Caco-2 (cell line): ENCODE measurements at regions not wholly inside any gene's neighbourhood (a gene's known extent, or its start where the extent isn't known, plus 50 kb on each side); places are given as distances from the start of the nearest gene placed in this dataset.

Source experiments
- BruUV-seq: library from RNA; stranded (reverse); fragments of 400-500 nt; replicated peaks from 2 replicates; lab custom pipeline; 2021; lab: Mats Ljungman, UMichigan
- CTCF ChIA-PET: fragments of 300-600 bp; sonication (Branson Sonifier 250); formaldehyde crosslinking; loops from one replicate; lab custom pipeline; 2022; ENCODE audit warnings: antibody characterized with exemption; lab: Charles Lee
- POLR2A ChIA-PET: fragments of 300-600 bp; sonication (Branson Sonifier 250); formaldehyde crosslinking; loops from one replicate; lab custom pipeline; 2022; ENCODE audit warnings: antibody characterized with exemption; lab: Charles Lee
- DNase-seq, 2 experiments: peaks; one replicate each; pipeline versions ENCODE4 v3.0.0 to v3.0.0-alpha.2; 2020 to 2022
- H3K27me3 ChIP-seq: replicated peaks from 2 replicates; pipeline ENCODE4 v1.6.0; 2011; ENCODE audit warnings: low read length; ENCODE audit not compliant: control insufficient read depth, insufficient read depth
- H3K36me3 ChIP-seq: 2 replicates; pipeline ENCODE4 v1.5.1; 2011; ENCODE audit warnings: low read length; ENCODE audit not compliant: control insufficient read depth, insufficient read depth
- H3K4me1 ChIP-seq: fragments of 250-450 bp; sonication (Bioruptor Pico); 2 replicates; pipeline ENCODE4 v1.5.1; 2020; ENCODE audit warnings: mild to moderate bottlenecking
- H3K4me3 ChIP-seq: 2 replicates; pipeline ENCODE4 v1.5.1; 2011; ENCODE audit warnings: low read depth, mild to moderate bottlenecking, control low read depth, low read length
- H3K9me3 ChIP-seq: fragments of 250-450 bp; sonication (Bioruptor Pico); 2 replicates; pipeline ENCODE4 v1.5.1; 2020; ENCODE audit warnings: mild to moderate bottlenecking, moderate library complexity
- H3K27ac Mint-ChIP-seq: one replicate; pipeline ENCODE4 v1.8.0; 2022; ENCODE audit warnings: mixed read lengths; ENCODE audit not compliant: unreplicated experiment
- H3K27me3 Mint-ChIP-seq: one replicate; pipeline ENCODE4 v1.8.0; 2022; ENCODE audit warnings: mixed read lengths; ENCODE audit not compliant: insufficient read depth, unreplicated experiment
- H3K36me3 Mint-ChIP-seq: one replicate; pipeline ENCODE4 v1.8.0; 2022; ENCODE audit warnings: mild to moderate bottlenecking, mixed read lengths; ENCODE audit not compliant: insufficient read depth, unreplicated experiment
- H3K4me1 Mint-ChIP-seq: one replicate; pipeline ENCODE4 v1.8.0; 2022; ENCODE audit warnings: low read depth, mixed read lengths; ENCODE audit not compliant: unreplicated experiment
- H3K4me3 Mint-ChIP-seq: one replicate; pipeline ENCODE4 v1.8.0; 2022; ENCODE audit warnings: mild to moderate bottlenecking, moderate library complexity, mixed read lengths; ENCODE audit not compliant: unreplicated experiment
- H3K9me3 Mint-ChIP-seq: one replicate; pipeline ENCODE4 v1.8.0; 2022; ENCODE audit warnings: mixed read lengths; ENCODE audit not compliant: unreplicated experiment
- intact Hi-C: fragments of 100-400 bp; cut with micrococcal nuclease; formaldehyde crosslinking; loops from one replicate; pipeline ENCODE4 v1.10.0; 2022; ENCODE audit not compliant: unreplicated experiment
- TF ChIP-seq, protein P1 (sequence below), 2 experiments: fragments of 200-600 bp in 1 of 2; IDR thresholded peaks; 1 replicate in 1 of 2; 2 replicates in 1 of 2; pipeline versions ENCODE4 v1.5.1 to v1.8.0; 2011 to 2022; ENCODE audit warnings: antibody characterized with exemption in 1 of 2, control low read depth in 1 of 2, inconsistent platforms in 1 of 2, low read depth in 1 of 2, low read length in 1 of 2, mild to moderate bottlenecking in 1 of 2, moderate library complexity in 1 of 2; ENCODE audit not compliant: insufficient read depth in 1 of 2, severe bottlenecking in 1 of 2, unreplicated experiment in 1 of 2

DNA sequence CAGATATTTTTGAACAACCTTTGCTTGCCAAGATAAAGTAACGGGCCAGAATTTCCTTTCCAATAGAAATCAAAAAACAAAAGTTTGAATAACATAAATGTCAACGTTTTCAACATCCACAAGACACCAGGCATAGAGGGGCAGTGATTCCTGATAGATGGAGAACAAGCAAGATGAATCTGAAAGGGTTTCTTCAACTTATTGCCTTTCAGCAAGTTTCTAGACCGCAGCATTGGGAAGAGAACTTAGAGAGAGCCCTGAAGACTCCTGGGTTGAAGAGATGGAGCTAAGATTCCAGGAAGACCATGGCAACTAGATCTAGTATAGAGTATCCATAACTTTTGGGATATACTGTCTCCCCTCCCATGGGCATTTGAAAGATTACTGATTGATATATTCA is 751.4 kb upstream of the CTNND2 start:
- Histone ChIP-seq H3K36me3 (no peaks in the 10 kb centered on the region), H3K4me1 (no peaks in the 10 kb centered on the region), H3K9me3 (no peaks in the 10 kb centered on the region), H3K27me3 (no peaks in the 10 kb centered on the region), H3K4me3 (no peak overlapping the region)
- Mint-ChIP-seq H3K4me3 (no peak overlapping the region), H3K27ac (no peak overlapping the region), H3K9me3 (peaks cover 13% of the 10 kb centered on the region), H3K27me3 (no peaks in the 10 kb centered on the region), H3K36me3 (no peaks in the 10 kb centered on the region), H3K4me1 (no peaks in the 10 kb centered on the region)
- TF ChIP-seq, protein P1, sequence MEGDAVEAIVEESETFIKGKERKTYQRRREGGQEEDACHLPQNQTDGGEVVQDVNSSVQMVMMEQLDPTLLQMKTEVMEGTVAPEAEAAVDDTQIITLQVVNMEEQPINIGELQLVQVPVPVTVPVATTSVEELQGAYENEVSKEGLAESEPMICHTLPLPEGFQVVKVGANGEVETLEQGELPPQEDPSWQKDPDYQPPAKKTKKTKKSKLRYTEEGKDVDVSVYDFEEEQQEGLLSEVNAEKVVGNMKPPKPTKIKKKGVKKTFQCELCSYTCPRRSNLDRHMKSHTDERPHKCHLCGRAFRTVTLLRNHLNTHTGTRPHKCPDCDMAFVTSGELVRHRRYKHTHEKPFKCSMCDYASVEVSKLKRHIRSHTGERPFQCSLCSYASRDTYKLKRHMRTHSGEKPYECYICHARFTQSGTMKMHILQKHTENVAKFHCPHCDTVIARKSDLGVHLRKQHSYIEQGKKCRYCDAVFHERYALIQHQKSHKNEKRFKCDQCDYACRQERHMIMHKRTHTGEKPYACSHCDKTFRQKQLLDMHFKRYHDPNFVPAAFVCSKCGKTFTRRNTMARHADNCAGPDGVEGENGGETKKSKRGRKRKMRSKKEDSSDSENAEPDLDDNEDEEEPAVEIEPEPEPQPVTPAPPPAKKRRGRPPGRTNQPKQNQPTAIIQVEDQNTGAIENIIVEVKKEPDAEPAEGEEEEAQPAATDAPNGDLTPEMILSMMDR (IDR thresholded peaks at IDR 0.05; ENCODE audit: insufficient read depth in 1 of 2, low read depth in 1 of 2, low read length in 1 of 2, severe bottlenecking in 1 of 2, unreplicated experiment in 1 of 2), result no peak
- intact Hi-C loops, result no loop called here
- no TSS peak for BruUV-seq
- DNase-seq, result no peak
- POLR2A ChIA-PET, result no interaction called here
- CTCF ChIA-PET, result no interaction called here

DNA sequence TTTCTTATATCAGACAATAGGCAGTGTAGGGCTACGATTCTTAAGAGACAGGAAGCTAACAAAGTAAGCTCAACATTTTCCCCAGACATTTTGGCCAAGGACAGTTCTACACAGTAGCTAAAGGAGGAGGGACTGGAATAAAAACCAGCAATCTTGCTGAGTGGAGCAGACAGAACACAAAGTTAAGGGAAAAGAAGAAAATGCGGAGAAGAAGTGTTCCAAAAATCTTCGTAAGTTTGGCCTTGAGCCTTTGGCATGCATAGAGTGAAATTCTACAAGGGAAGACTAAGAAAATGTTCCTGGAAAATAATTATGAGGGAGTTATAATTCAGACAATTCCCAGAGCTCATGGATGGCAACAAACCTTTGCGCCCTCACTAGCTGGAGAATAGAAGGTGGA is 748.0 kb upstream of the CTNND2 start:
- no peaks in the 10 kb centered on the region for H3K9me3 Mint-ChIP-seq
- Histone ChIP-seq H3K36me3 (no peaks in the 10 kb centered on the region), H3K4me3 (no peak overlapping the region), H3K4me1 (no peaks in the 10 kb centered on the region), H3K9me3 (no peaks in the 10 kb centered on the region), H3K27me3 (no peaks in the 10 kb centered on the region)
- TF ChIP-seq, protein P1 (IDR thresholded peaks at IDR 0.05; ENCODE audit: insufficient read depth in 1 of 2, low read depth in 1 of 2, low read length in 1 of 2, severe bottlenecking in 1 of 2, unreplicated experiment in 1 of 2), result no peak
- intact Hi-C loops, result no loop called here
- CTCF ChIA-PET, result no interaction called here
- no peaks in the 10 kb centered on the region for H3K36me3 Mint-ChIP-seq
- H3K27ac Mint-ChIP-seq, result no peak overlapping the region
- H3K4me1 Mint-ChIP-seq, result no peaks in the 10 kb centered on the region
- no peak for DNase-seq
- H3K4me3 Mint-ChIP-seq, result no peak overlapping the region
- POLR2A ChIA-PET, result no interaction called here
- no TSS peak for BruUV-seq
- no peaks in the 10 kb centered on the region for H3K27me3 Mint-ChIP-seq

DNA sequence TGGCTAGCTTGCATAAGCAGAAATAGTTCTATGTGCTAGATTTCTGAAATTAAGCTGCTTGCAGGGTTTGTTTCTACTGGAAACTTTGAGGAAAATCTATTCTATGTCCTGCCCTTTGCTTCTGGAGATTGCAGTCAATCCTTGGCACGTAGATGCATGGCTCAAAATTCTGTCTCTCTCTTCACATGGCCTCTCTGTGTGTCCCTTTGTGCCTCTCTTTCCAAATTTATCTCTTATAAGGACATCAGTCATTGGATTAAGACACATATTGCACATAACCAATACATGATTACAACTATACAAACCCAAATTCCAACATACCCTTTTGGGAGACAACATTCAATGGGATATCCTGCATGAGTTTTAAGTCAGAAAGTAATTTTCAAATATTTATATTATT is 744.3 kb upstream of the CTNND2 start:
- intact Hi-C loops, result no loop called here
- no peaks in the 10 kb centered on the region for H3K9me3 ChIP-seq
- Mint-ChIP-seq H3K9me3 (no peaks in the 10 kb centered on the region), H3K27me3 (no peaks in the 10 kb centered on the region), H3K4me1 (no peaks in the 10 kb centered on the region), H3K36me3 (no peaks in the 10 kb centered on the region), H3K4me3 (no peak overlapping the region), H3K27ac (no peak overlapping the region)
- no peak for DNase-seq
- no TSS peak for BruUV-seq
- no peaks in the 10 kb centered on the region for H3K4me1 ChIP-seq
- no peaks in the 10 kb centered on the region for H3K27me3 ChIP-seq
- ChIA-PET POLR2A (no interaction called here), CTCF (no interaction called here)
- H3K4me3 ChIP-seq, result no peak overlapping the region
- TF ChIP-seq, protein P1 (IDR thresholded peaks at IDR 0.05; ENCODE audit: insufficient read depth in 1 of 2, low read depth in 1 of 2, low read length in 1 of 2, severe bottlenecking in 1 of 2, unreplicated experiment in 1 of 2), result no peak
- H3K36me3 ChIP-seq, result no peaks in the 10 kb centered on the region
